Mammary epithelial cell (primary cell): ENCODE measurements at regions not wholly inside any gene's neighbourhood (a gene's known extent, or its start where the extent isn't known, plus 50 kb on each side); places are given as distances from the start of the nearest gene placed in this dataset.

Source experiments
- CTCF ChIP-seq, 2 donors: IDR thresholded peaks in 1 of 2; conservative IDR thresholded peaks in 1 of 2; 2 replicates each; pipeline ENCODE4 v1.5.1; 2011 to 2012; ENCODE audit warnings: inconsistent platforms in 2 of 2, low read length in 2 of 2, mild to moderate bottlenecking in 2 of 2, control low read depth in 1 of 2, low read depth in 1 of 2; ENCODE audit not compliant: insufficient read depth in 1 of 2; ENCODE audit errors: extremely low read depth in 1 of 2
- EZH2 ChIP-seq: IDR thresholded peaks from 2 replicates; pipeline ENCODE4 v1.6.1; 2012; ENCODE audit warnings: low read length, inconsistent platforms, borderline replicate concordance

- TF ChIP-seq CTCF (conservative IDR thresholded peaks at IDR 0.05 in 1 of 2, IDR thresholded peaks at IDR 0.05 in 1 of 2; ENCODE audit: extremely low read depth in 1 of 2, insufficient read depth in 1 of 2, low read depth in 1 of 2, low read length in 2 of 2) (no peak), EZH2 (no peak)
These were observed 346.3 kb upstream of the PPARGC1A start for GRCh38 chr4:24236120-24236519.
